HG03571 (cell line): ENCODE measurements at regions not wholly inside any gene's neighbourhood (a gene's known extent, or its start where the extent isn't known, plus 50 kb on each side); places are given as distances from the start of the nearest gene placed in this dataset.
"Not testable (repeated sequence)": the region's sequence is repeated elsewhere in the genome, so short reads cannot be mapped to it uniquely, and the experiment has no call there.

ENCODE experiments used
- ATAC-seq: cut with Tn5 transposase; IDR thresholded peaks from one replicate; pipeline ENCODE4 v1.9.1; 2021; ENCODE audit not compliant: unreplicated experiment

GRCh38 chr21:23131177-23131576 is 2133.0 kb downstream of the NCAM2 start:
- ATAC-seq = no peak

GRCh38 chr21:23138797-23139196 is 2140.6 kb downstream of the NCAM2 start:
- ATAC-seq = no peak

- ATAC-seq = no peak
These were observed 2153.9 kb downstream of the NCAM2 start for GRCh38 chr21:23152130-23152529.

DNA sequence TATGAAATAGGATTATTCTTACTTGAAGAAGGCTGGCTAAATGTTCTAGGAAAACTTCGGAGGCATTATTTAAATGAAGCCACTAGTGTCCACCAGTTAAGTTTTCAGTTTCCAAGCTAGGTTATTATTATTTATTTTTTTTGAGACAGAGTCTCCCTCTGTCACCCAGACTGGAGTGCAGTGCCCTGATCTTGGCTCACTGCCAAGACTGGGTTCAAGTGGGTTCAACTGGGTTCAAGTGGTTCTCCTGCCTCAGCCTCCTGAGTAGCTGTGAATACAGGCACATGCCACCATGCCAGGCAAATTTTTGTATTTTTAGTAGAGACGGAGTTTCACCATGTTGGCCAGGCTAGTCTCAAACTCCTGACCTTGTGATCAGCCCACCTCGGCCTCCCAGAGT is 2155.6 kb downstream of the NCAM2 start:
- ATAC-seq = not testable (repeated sequence)

DNA sequence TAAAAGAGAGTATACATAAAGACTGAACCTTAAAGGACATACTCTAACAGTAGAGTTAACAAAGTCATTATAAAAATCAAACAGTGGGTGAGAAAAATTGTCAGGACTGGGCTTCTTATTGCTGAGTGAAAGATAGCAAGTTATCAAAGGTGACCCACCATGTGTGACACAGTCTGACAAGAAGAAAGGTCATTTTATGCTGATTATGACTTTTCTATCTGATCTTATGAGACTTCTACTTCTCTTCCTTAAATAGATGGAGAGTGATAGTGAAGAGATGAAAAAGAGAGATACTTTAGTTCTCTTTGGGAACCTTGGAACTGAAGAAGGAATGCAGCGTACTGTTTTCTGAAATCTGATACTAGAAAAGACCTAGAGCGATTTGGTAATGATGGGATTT is 2157.1 kb downstream of the NCAM2 start:
- ATAC-seq = no peak

GRCh38 chr21:23160914-23161313 is 2162.7 kb downstream of the NCAM2 start:
- no peak for ATAC-seq

DNA sequence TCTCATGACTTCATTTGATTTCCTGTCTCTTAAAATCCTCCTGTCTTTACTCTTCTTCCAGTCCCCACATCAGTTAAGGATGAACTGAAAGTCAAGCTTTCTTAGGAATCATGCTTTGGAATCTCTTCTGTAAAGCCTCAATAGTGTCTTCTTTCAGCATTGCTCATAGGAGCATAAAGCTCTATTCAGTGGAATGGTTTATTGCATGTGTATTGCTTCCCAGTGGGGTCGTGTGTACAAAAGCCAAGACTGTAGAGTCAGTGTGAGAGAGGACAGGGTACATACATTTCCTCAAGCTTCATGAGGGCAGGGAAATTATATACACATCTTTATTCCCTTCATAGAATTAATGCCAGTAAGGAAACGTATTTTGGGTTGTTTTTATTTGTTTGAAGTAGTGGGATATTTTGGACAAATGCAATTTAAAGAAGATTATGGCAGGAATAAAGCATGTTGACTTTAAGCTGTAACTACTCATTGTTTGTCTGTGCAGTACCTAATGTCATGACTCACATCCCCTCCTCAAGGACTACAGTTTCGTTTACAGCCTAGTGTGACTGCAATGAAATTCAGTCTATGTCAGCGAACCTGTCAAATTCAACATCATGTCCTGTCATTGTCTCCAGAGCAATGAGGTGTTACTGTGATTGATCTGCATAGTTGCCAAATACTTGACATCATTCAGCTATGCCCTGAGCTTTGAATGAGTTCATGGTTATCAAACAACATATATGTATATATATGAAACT is 2164.2 kb downstream of the NCAM2 start:
- ATAC-seq = no peak
